HG02759 (cell line): ENCODE measurements at regions not wholly inside any gene's neighbourhood (a gene's known extent, or its start where the extent isn't known, plus 50 kb on each side); places are given as distances from the start of the nearest gene placed in this dataset.
"Not testable (repeated sequence)": the region's sequence is repeated elsewhere in the genome, so short reads cannot be mapped to it uniquely, and the experiment has no call there.

Source experiments
- ATAC-seq: cut with Tn5 transposase; IDR thresholded peaks from one replicate; pipeline ENCODE4 v1.9.1; 2021; ENCODE audit warnings: mild to moderate bottlenecking, moderate library complexity; ENCODE audit not compliant: unreplicated experiment

DNA sequence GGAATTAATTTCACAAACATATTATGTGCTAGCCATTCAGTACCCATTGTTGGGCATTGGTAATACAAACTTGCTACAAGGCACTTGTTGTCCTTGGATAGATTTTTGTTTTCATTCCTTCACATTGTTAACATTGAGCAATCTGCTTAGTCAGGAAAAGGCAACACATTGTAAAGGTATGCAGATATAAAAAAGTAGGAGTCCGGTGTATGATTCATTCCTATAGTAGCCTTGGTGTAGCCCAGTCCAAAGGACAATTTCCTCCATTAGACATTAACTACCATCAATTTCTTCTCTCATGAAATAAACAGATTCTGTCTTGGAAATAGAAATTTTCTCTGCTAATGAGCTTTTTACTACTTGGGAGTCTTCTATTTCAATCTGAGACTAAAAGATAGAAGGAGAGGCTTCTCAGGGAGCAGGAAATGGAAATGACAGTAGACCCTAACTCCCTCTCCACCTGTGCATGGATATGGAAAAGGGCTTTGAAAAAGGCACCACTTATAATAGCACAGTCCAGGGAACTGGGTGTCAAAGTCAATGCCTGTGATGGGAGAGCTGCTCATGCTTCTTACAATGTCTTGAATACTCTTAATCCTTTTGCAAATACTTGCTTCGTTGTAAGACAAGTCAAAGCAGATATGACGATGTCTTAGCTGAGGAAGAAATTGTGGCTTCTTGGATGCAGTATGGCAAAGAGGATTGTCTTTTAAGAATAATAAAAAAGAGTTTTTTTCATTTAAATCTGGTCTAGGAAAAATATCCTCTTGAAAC lies 369.4 kb upstream of the CITED2 start:
- no peak for ATAC-seq

GRCh38 chr6:139742671-139743070 lies 368.2 kb upstream of the CITED2 start:
- no peak for ATAC-seq

DNA sequence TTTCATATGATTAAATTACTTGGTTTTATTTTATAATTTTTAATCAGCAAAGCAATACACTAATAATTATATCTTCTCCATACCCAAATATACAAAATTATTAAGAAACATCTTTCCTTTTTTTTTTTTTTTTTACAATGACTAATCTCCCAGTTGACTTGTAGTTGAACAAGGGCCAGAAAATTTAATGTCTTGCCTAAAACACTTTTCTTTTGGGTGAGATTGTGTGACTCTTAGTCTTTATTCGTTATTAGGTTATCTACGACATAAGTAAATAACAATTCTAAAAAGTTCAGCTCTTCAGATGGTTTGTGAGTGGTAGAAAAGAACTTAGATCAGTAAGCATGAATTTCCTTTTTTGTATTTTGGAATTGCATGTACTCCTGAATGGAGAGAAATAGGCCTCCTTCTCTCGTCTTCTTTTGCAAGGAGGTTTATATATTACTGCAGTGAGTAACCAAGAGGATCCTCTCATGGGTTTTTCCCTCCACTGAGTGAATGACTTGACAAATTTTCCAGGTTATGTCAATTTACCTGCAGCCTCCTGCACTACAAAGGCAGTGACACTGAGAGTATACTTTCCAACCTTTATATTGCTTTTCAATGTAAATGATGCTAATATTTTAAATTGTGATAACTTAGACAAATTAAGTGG lies 364.5 kb upstream of the CITED2 start:
- ATAC-seq = no peak

DNA sequence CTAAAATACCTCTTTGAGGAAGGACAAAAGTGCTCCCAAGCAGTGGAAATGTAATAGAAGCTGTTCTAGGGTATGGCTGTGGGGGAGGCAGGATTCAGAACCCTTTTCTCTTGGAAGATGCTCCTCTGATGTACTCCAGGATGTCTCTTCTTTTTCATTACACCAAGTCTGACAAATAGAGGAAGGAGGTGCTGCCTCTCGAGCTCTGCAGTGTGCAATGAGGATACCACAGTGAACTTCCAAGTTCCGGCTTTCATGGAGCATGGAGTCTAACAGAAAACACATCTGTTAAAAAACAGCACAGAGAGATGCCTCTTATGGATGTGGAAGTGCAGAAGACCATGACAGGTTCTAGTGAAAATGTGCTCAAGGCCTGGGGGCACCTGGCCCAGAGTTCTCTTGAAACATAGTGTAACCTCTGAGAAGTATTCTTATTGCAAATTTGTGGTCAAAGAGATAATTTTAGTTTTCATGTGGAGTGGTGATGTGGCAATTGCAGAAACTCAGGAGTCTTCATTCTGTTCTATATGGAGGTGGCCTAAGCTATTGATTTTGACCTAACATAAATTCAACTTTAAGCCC lies 362.0 kb upstream of the CITED2 start:
- ATAC-seq = peak; percentile 79

GRCh38 chr6:139732451-139732850 lies 358.0 kb upstream of the CITED2 start:
- no peak for ATAC-seq

- ATAC-seq = no peak
Measured at GRCh38 chr6:139730340-139730974, 356.0 kb upstream of the CITED2 start.

GRCh38 chr6:139728876-139729427 lies 354.5 kb upstream of the CITED2 start:
- no peak for ATAC-seq

GRCh38 chr6:139726272-139726671 lies 351.8 kb upstream of the CITED2 start:
- not testable (repeated sequence) for ATAC-seq

DNA sequence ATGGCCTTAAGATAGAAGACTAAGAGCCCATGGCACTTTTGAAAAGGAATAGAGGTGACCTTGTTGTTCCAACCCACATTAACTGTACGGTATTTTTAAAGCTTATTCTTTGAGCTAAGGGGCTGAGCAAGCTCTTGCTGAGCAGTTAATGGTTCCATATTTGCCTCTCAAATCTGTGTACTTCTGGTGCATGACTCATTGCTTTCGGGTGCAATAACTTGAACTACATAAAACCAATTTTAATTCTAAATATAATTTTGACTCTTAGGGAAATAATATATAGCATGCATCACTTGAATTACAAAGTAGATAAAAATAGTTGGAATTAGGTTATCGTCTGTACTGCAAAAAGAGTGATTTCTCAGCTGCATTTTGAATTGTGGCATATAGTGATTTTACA lies 348.1 kb upstream of the CITED2 start:
- ATAC-seq = no peak

GRCh38 chr6:139721954-139722353 lies 347.5 kb upstream of the CITED2 start:
- no peak for ATAC-seq

- no peak for ATAC-seq
Measured at GRCh38 chr6:139713900-139714506, 339.6 kb upstream of the CITED2 start.

DNA sequence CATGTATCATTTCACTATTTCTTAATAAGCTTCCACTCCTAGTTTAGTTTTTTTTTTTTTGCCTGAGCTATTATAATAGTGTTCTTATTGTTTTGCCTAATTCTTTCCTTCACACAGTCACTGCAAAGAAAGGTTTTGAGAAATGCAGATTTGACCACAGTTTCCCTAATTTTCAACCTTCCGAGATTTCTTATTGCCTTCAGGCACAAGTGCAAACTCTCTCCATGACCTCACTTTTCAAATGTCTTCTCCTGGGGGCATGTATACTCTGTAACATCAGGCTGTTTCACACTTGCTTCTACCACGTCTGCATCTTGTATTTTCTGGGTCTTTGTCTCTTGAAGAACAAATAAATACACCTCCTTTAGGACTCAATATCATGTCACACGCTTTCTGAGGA lies 339.0 kb upstream of the CITED2 start:
- ATAC-seq = no peak

DNA sequence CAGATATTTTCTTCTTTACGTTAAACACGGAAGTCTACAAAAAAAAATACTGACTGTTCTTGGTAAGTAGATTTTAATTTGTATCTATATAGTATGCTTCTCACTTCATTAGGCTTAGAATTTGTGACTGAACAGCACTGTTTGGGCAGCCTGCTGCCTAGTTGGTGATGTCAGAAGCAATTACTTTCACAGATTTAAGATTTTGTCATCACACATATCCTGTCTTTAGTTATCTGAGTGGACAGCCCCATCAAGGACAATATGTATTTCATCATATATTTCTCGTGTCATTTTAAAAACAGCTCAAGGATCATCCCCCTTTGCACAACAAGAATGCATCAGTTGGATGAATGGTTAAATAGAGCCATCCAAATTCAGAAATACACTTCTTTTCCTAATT lies 338.4 kb upstream of the CITED2 start:
- no peak for ATAC-seq

DNA sequence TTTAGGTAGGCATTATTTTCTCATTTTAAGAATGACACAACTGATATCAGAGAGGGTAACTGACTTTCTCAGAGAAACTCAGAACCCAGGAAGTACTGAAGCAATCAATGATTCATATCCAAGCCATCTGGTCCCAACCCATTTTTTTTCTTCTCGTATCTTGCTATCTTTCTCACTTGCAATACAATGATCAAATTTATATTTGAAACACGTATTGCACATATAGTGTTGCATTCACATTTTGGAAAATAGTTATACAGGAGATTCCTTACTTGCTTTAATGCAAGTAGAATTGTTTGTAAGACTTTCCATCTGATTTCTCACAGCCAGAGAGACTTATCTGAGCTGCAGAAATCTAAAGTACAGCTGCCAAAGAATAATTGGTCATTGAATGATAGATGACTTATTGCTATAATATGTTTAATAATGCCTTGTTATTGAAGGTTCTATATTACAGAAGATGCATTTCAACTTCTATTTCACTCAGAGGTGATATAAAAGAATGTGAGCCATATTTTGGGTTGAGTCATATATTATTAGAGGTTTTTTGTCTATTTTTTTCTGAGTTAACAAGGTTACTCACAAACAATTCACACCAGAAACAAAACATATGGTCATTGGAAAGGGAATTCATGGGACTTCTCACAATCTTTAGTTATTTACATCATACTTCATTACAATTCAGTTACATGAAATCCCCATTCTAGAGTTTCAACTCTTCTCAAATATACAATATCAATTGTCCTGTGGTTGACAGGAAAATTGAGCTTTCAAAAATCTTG lies 337.5 kb upstream of the CITED2 start:
- no peak for ATAC-seq

- ATAC-seq = no peak
Measured at GRCh38 chr6:139710556-139710955, 336.1 kb upstream of the CITED2 start.

DNA sequence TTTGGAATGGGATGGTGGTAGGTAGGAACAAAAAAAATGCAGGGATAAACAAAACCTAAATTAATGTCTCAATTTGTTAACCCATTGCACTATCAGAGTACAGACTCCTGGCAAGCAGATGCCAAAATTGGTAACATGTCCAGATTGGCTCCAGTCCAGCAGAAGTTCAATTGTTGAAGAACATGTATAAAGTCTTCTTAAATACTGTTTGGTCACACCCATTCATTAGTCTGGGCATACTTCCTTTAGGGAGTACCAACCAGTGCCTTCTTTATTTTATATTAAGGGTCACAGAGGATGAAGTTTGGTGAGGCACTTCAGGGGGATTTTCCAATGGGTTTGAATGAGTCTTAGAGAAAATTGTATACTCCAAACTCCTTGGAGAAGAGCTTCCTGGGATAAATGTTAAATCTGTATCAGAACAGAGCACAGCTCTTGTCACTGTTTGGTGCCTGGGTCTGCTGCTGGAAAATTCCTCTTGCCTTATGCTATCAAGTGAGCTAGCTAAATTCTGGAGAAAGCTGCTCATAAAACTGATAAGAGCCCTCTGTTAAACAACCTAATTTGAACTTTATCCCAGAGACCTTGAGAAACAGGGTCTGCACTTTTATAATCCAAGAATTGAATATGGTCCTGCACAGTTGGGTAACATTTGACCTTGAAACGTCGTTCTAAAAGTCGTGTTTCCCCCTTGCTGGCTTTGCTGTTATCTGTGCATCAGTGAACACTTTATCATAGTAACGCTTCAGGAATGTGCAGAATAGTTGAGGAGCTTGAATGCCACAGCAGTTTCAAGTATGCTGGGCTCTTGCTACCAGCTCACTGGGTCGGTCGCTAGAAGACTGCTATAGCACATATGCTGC lies 334.1 kb upstream of the CITED2 start:
- ATAC-seq = no peak

- ATAC-seq = no peak
Measured at GRCh38 chr6:139706912-139707311, 332.5 kb upstream of the CITED2 start.

DNA sequence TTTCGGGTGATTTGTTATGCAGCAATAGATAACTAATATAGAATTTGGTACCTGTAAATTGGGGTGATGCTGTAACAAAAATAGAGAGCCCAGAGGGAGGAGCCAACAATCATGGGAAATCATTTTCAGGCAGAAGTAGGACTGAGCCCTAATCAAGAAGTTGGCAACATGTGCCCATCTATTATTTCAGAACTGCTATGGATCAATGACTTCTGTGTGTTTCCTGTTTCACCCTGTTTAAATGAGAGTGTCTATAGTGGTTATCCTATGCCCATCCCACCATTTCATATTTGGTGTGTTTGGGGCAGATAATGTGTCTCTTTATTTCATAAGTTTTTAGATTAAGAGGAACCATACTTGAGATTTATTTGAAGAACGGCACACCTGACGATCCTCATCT lies 330.8 kb upstream of the CITED2 start:
- ATAC-seq = no peak

DNA sequence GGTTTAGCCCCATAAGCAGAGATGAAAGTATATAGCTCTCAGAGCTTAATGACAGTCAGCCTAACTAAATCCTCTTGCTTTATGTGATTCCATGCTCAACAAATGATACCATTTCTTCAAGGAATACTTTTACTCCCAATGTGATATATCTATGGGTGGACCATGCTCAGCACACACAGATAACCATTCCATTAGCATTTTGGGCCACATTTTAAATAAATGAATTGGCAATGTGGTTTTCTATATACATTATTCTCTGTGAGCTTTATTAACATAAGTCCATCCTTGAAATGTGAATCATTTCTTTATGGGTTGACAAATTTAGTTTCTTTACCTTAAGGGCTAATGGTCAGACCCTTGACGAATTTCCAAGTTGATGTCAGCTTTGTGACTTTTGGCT lies 329.3 kb upstream of the CITED2 start:
- no peak for ATAC-seq
